D341Med (cell line): ENCODE measurements at regions not wholly inside any gene's neighbourhood (a gene's known extent, or its start where the extent isn't known, plus 50 kb on each side); places are given as distances from the start of the nearest gene placed in this dataset.

Source experiments
- DNase-seq: peaks from one replicate; pipeline ENCODE4 v3.0.0; 2012; ENCODE audit warnings: low spot score

DNA sequence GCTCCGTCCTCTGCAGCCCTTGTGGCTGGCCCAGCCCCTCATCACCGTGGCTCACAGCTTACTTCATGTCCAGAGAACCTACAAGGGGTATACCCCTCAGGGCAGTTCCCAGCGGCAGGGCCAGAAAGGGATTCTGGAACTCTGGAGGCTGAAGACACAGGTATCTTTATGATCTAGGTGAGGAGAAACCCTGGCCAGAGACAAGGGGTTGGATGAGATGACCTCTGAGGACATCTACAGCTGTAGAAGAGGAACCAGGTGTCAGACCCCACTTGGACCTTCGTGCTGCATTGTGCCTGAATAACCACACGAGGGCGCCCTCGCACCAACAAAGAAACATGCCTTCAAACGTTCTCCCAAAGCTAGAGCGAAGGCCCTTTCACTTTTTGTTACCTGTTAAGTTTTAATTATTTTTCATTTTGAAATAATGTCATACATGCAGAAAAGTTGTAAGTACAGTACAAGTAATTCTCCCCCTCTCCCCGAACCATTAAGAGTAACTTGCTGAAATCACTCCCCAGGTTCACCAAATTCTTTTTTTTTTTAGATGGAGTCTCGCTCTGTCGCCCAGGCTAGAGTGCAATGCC is 118.7 kb upstream of the SMAD3 start:
- peak; percentile 78 for DNase-seq

DNA sequence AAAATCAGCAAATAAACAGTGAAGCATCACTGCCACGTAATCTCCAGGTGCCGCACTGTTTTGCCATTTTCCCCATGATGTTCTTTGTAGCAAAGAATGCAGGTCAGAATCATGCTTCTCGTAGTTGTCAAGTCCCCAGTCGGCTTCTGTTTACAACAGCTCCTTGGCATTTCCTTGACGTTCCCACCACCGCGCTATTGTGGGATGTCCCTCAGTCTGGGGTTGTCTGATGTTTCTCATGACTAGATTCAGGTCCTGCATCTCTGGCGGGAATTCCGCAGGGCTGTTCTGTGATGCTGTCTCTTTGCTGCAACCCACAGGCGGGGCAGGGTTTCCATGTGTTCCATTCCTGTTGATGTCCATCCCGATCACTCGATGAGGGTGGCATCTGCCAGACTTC is 117.9 kb upstream of the SMAD3 start:
- no peak for DNase-seq

DNA sequence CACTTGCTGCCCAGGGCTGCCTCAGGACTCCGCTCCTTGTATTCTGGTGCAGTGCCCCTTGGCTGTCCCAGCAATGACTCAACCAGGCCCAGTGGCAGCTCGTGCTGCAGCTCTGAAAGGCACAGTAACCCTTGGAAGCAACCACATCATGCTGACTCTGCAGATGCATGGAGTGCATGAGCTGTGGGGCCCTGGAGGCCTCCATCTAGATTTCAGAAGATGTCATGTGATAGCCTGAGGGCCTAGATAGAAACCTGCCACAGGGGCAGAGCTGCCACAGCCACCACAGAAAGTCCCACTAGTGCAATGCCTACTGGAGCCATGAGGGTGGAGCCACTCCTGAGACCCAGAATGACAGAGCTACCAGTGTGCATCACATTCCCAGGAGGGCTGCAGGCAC is 117.1 kb upstream of the SMAD3 start:
- DNase-seq, result no peak

DNA sequence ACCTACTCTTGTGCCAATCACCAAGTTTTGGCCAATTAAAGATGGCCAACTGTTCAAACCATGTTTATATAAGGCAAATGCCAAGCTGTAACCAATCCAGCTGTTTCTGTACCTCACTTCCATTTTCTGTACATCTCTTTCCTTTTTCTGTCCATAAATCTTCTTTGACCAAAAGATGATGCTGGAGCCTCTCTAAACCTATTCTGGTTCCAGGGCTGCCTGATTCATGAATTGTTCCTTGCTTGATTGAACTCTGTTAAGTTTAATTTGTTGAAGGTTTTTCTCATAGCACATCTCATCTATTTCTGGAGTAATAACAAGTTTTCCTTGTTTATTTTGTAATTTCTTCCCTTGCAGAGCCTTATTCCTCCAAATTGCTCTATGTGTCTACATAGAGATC is 115.3 kb upstream of the SMAD3 start:
- no peak for DNase-seq

DNA sequence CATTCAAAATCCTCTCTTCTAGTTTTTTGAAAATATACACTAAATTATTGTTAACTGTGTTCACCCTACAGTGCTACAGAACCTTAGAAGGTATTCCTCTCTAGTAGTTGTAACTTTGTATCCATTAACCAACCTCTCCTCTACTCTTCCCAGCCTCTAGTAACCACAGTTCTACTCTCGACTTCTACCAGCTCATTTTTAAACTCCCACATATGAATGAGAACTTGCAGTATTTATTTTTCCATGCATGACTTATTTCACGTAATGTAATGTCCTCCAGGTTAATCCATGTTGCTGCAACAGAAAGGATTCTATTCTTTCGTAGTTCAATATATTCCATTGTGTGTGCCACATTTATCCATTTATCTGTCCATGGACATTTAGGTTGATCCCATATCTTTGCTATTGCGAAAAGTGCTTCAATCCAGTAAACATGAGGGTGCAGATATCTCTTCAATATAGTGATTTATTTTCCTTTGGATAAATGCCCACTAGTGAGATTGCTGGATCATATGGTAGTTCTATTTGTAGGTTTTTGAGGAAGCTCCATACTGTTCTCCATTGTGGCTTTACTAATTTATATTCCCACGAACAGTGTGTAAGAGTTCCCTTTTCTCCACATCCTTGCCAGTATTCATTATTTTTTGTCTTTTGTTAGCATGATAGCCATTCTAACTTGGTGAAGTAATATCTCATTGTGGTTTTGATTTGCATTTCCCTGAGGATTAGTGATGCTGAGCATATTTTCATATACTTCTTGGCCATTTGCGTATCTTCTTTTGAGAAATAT is 113.7 kb upstream of the SMAD3 start:
- no peak for DNase-seq

DNA sequence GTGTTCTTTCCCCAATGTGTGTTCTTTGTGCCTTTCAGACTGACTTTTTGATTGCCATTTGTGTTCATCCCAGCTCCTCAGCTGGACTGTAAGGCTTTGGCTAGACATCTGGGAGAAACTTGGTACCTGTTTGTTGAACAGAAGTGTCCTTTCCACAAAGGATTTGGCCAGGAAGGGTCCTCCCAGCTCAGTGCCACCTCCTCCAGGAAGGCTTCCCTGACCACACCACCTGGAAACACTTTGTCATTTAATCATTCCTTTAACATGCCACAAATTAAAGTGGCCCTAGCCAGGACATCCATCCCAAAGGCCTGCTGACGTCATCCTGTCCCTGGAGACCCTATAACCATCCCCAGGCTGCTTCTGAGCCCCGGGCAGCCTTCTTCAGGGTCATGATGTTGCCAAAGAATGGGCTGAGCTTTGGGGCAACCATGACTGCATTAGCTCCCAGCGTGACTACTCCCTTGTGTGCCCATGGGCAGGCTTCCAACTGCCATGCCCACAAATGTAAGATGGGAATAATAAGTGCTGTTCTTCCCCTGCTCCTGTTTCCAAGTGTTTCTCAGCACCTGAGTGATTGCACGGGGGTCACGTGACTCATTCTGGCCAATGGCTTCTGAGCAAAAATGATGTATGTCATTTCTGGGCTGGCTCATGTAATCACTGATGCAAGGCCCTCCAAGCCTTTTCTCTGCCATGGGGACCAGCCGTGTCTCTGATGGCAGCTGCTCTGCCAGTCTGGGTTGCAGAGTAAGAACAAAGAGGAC is 112.5 kb upstream of the SMAD3 start:
- no peak for DNase-seq

DNA sequence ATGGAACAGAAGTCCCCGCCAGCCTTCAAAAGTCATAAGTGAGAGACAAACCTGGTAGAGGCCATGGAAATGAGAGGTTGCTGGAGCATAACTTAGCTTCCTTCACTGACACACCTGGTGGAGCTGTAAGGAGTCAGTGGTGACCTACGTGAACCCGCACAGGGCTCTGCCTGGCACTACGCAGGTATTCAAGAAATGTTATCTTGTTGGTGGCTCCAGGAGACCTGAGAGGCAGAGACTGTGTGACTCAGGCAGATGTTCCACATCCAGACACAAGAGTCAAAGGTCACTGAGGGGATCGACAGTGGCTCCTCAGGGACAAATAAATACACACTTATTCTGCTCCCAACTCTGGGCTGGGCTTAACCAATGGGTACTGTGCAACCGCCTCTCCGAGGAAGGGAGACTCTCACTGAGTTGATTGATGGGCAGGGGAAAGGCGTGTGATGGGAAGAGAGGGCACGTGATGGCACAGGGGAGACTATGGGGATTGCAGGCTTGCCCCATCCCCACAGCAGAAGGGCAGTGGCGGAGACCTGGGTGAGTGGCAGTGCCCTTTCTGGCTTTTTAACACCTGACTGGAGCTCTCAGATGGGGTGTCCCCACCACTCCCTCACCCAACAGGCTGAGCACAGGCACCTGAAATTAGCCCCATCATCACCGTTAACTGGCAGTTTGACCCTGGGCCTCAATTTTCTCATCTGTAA is 111.7 kb upstream of the SMAD3 start:
- no peak for DNase-seq

DNA sequence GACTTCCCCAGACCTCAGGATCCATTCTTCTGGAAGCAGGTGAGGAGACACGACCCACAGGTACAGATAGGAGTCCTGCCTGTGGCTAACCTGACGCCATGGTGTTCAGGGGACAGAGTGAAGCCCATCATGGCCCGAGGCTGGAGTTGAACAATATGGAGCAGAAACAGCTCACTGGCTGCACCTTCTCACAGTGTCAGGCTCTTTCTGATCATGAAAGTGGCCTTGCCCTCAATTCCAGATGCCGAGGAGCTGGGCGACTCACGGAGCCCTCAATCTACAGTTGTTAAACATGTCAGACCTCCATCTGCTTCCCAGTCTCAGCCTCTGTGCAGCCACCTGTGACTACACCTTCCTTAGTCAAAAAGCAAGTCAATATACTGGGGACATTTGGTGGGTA is 110.8 kb upstream of the SMAD3 start:
- no peak for DNase-seq

DNA sequence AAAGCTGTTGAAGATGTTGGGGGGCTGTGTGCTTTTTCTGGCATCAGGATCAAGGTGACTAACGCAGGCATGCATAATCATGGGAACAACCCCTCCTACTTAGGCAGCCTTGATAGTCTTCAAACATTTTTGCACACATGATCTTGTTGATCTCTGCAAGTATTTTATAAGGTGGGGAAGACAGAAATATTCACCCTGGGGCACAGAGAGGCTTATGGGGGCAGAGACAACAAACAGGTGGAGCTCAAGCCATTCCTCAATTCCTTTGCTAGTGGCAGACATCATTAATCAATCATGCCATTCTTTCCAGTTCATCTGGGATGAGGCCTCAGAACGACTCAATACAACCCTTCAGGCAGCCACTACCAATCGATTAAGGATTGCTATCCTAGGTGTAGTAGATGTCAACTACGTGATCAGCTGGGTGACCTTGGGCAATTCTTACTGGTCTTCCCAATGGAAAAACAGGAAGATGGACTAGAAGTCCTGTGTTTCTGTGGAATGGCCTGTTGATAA is 110.3 kb upstream of the SMAD3 start:
- DNase-seq, result no peak

DNA sequence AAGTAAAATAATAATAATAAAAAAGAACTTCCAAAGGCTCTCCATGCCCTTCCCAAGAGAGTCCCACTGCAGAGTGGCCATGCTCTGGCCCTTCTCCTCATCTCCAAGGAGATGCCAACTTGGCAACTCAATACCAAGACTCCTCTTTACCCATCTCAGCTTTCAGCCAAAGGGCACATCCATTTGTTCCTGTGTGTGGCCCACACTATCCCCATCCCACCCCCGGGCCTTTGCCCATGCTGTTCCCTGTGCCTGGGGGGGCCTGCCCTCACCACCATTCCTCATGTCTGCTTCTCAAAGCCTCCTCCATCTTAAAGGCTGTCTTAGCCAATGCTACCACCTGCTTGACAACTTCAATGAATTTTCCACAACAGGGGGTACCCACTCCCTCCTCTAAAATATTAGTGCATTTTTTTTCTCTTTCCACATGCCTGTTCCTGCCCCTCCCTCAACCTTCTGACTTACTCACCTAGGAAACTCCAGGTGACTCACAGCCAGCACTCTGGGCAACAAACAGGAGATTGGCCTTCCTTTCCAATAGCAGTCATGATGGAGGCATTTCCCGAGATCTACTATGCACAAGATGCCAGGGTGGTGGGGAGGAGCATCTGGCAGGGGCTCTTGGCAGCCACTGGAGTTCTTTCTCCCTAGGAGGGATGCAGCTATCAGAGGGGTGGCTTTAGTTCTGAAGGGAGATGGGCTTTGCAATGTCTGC is 109.4 kb upstream of the SMAD3 start:
- DNase-seq, result no peak

GRCh38 chr15:66956672-66957430 is 108.6 kb upstream of the SMAD3 start:
- DNase-seq, result no peak

GRCh38 chr15:66957431-66957720 is 108.0 kb upstream of the SMAD3 start:
- DNase-seq, result no peak

GRCh38 chr15:66959066-66959465 is 106.3 kb upstream of the SMAD3 start:
- DNase-seq, result no peak

DNA sequence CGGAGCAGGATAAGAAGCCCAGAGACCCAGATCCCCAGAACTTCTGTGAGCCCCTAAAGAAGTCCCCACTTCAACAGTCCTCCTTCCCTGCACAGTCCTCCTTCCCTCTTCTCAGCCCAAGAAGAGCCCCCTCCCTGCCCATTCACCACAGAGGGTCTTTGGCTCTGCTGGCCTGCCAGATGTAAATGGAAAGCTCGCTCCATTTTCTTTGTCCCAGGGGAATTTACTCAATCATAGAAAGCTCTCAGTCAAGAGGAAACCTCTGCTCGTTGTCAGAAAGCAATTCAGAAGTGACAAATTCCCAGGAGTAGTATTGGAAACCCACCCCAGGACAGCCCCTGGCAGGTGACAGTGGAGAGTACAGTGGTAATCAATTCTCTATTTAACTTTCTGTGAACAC is 105.5 kb upstream of the SMAD3 start:
- DNase-seq, result no peak

DNA sequence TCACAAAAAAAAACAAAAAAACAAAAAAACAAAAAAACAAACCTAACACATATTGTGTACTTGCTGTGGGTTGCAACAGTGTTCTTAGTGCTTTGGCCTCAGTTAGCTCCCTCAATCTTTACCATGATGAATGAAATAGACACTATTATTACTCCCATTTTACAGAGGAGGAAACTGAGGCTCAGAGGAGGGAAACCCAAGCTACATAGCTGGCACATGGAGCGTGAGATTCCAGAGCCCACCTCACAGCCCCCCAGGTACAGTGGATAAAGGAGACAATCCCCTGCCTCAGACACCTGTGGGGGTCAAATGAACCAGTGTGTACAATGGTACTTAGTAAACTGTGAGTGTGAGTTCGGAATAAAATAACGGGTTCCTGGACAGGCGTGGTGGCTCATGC is 104.9 kb upstream of the SMAD3 start:
- DNase-seq, result no peak

GRCh38 chr15:66961407-66961884 is 104.0 kb upstream of the SMAD3 start:
- no peak for DNase-seq

DNA sequence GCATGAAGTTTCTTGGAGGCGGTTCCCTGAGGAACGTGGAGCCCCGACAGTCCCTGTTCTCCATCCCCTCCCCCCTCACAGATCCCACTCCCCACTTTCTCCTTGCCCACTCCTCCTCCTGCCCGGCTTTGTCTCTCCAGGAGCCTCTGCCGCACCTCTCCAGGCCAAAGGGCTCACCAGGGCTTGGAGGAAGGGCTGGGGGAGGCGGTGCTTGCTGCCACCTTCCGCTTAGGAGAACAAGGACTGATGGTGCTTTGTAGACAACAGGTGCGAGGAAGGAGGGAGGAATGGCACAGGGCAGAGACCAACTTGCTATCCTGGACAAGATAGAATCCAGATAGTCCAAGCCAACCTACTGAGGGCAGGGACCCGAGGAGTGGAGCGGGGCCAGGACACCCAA is 103.5 kb upstream of the SMAD3 start:
- DNase-seq, result no peak

DNA sequence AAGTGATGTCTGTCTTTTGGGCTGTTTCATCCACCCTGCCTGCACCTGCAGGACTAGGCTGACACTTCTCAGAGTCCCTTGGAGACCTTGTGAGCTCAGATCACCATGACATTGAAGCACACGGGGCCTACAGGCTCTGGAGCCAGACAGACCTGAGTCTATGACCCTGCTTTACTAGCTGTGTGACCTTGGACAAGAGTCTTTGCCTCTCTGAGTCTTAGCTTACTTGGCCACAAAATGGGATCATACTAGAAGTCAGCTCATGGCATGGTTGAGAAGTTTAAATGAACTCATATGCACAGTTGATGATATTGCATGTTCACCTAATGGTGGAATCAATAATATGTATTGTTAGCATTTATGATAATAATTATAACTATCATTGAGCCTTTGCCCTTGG is 102.9 kb upstream of the SMAD3 start:
- no peak for DNase-seq

GRCh38 chr15:66963084-66963483 is 102.3 kb upstream of the SMAD3 start:
- DNase-seq, result no peak

GRCh38 chr15:66963710-66964109 is 101.7 kb upstream of the SMAD3 start:
- no peak for DNase-seq

GRCh38 chr15:66964111-66964738 is 101.2 kb upstream of the SMAD3 start:
- DNase-seq, result no peak
